ENCODE measurements at regions not wholly inside any gene's neighbourhood (a gene's known extent, or its start where the extent isn't known, plus 50 kb on each side); places are given as distances from the start of the nearest gene placed in this dataset.

DNA sequence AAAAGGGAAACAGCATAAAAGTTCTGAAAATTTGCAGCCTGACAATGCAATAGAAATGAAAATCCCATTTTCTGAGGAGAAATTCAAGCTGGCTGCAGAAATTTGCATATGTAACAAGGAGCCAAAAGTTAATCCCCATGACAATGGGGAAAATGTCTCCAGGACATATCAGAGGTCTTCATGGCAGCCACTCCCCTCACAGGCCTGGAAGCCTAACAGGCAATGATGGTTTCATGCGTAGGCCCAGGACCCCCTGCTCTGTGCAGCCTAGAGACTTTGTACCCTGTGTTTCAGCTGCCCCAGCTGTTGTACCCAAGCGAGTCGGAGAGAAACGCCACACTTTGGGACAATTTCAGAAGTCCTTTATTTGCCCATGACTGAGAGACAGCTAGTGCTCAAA is 701.3 kb upstream of the KLHL1 start:
- TF ChIP-seq ZFP3 (CRISPR knock-in tag; IDR thresholded peaks at IDR 0.05) (no peak), PPARA (CRISPR knock-in tag; IDR thresholded peaks at IDR 0.05; ENCODE audit: borderline replicate concordance) (no peak), ARNTL (CRISPR knock-in tag; IDR thresholded peaks at IDR 0.05; ENCODE audit: borderline replicate concordance, low read depth) (no peak), ESRRG (CRISPR knock-in tag; IDR thresholded peaks at IDR 0.05) (no peak), RARB (CRISPR knock-in tag; IDR thresholded peaks at IDR 0.05) (no peak), ISL1 (CRISPR knock-in tag; IDR thresholded peaks at IDR 0.05) (no peak), CSDC2 (CRISPR knock-in tag; IDR thresholded peaks at IDR 0.05) (no peak), ZNF70 (CRISPR knock-in tag; IDR thresholded peaks at IDR 0.05) (no peak), SNAI2 (CRISPR knock-in tag; IDR thresholded peaks at IDR 0.05) (no peak)
- TF ChIP-seq, protein P1, sequence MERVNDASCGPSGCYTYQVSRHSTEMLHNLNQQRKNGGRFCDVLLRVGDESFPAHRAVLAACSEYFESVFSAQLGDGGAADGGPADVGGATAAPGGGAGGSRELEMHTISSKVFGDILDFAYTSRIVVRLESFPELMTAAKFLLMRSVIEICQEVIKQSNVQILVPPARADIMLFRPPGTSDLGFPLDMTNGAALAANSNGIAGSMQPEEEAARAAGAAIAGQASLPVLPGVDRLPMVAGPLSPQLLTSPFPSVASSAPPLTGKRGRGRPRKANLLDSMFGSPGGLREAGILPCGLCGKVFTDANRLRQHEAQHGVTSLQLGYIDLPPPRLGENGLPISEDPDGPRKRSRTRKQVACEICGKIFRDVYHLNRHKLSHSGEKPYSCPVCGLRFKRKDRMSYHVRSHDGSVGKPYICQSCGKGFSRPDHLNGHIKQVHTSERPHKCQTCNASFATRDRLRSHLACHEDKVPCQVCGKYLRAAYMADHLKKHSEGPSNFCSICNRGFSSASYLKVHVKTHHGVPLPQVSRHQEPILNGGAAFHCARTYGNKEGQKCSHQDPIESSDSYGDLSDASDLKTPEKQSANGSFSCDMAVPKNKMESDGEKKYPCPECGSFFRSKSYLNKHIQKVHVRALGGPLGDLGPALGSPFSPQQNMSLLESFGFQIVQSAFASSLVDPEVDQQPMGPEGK (CRISPR knock-in tag; IDR thresholded peaks at IDR 0.05; ENCODE audit: borderline replicate concordance), result no peak
- TF ChIP-seq, protein P2, sequence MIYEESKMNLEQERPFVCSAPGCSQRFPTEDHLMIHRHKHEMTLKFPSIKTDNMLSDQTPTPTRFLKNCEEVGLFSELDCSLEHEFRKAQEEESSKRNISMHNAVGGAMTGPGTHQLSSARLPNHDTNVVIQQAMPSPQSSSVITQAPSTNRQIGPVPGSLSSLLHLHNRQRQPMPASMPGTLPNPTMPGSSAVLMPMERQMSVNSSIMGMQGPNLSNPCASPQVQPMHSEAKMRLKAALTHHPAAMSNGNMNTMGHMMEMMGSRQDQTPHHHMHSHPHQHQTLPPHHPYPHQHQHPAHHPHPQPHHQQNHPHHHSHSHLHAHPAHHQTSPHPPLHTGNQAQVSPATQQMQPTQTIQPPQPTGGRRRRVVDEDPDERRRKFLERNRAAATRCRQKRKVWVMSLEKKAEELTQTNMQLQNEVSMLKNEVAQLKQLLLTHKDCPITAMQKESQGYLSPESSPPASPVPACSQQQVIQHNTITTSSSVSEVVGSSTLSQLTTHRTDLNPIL (CRISPR knock-in tag; IDR thresholded peaks at IDR 0.05; ENCODE audit: low read depth), result no peak

All from SK-N-SH treated with all-trans-retinoic acid at 6 μM for 48 hours (cell line).